CD8-positive, alpha-beta memory T cell (primary cell): ENCODE measurements at regions not wholly inside any gene's neighbourhood (a gene's known extent, or its start where the extent isn't known, plus 50 kb on each side); places are given as distances from the start of the nearest gene placed in this dataset.
A peak's percentile ranks its signal among the peaks of the same experiment; 100 is the strongest.

Experiments used
- CTCF ChIA-PET: fragments of 350-600 bp; sonication (Branson Sonifier 250); formaldehyde crosslinking; loops from one replicate; lab custom pipeline; 2021; ENCODE audit warnings: antibody characterized with exemption; lab: Charles Lee
- POLR2A ChIA-PET: fragments of 350-600 bp; sonication (Branson Sonifier 250); formaldehyde crosslinking; loops from one replicate; lab custom pipeline; 2021; ENCODE audit warnings: antibody characterized with exemption; lab: Charles Lee
- DNase-seq, 5 donors: peaks; one replicate each; pipeline versions ENCODE4 v3.0.0 to v3.0.0-alpha.2; 2020 to 2022; ENCODE audit warnings: mixed read lengths in 1 of 5
- H3K27ac ChIP-seq: one replicate; pipeline ENCODE4 v1.7.0; 2013; ENCODE audit warnings: low read depth, mild to moderate bottlenecking, low read length, moderate library complexity
- H3K27me3 ChIP-seq: 2 replicates; pipeline ENCODE4 v1.7.0; 2013; ENCODE audit warnings: low read length, mild to moderate bottlenecking; ENCODE audit not compliant: insufficient read depth, poor library complexity, severe bottlenecking
- H3K36me3 ChIP-seq: 2 replicates; pipeline ENCODE4 v1.7.0; 2013; ENCODE audit warnings: mild to moderate bottlenecking, low read length, moderate library complexity; ENCODE audit not compliant: insufficient read depth
- H3K4me1 ChIP-seq: 2 replicates; pipeline ENCODE4 v1.7.0; 2013; ENCODE audit warnings: mild to moderate bottlenecking, low read length, moderate library complexity; ENCODE audit not compliant: insufficient read depth
- H3K4me3 ChIP-seq: 2 replicates; pipeline ENCODE4 v1.7.0; 2013; ENCODE audit warnings: mild to moderate bottlenecking, low read length
- H3K9me3 ChIP-seq: 2 replicates; pipeline ENCODE4 v1.7.0; 2013; ENCODE audit warnings: mild to moderate bottlenecking, low read length
- H3K27ac Mint-ChIP-seq, 8 donors: one replicate each; pipeline ENCODE4 v1.8.0; 2020 to 2021; ENCODE audit warnings: mixed read lengths in 8 of 8, mild to moderate bottlenecking in 6 of 8, inconsistent platforms in 3 of 8, moderate library complexity in 3 of 8
- H3K27me3 Mint-ChIP-seq, 2 donors: one replicate each; pipeline ENCODE4 v1.8.0; 2020 to 2021; ENCODE audit warnings: mixed read lengths in 2 of 2, mild to moderate bottlenecking in 1 of 2, moderate library complexity in 1 of 2
- H3K36me3 Mint-ChIP-seq, 3 donors: one replicate each; pipeline ENCODE4 v1.8.0; 2020 to 2021; ENCODE audit warnings: mixed read lengths in 3 of 3, inconsistent platforms in 1 of 3, mild to moderate bottlenecking in 1 of 3
- H3K4me1 Mint-ChIP-seq, 3 donors: one replicate each; pipeline ENCODE4 v1.8.0; 2020 to 2021; ENCODE audit warnings: mixed read lengths in 3 of 3, inconsistent platforms in 1 of 3, mild to moderate bottlenecking in 1 of 3
- H3K4me3 Mint-ChIP-seq, 7 donors: one replicate each; pipeline ENCODE4 v1.8.0; 2020 to 2021; ENCODE audit warnings: mixed read lengths in 7 of 7, mild to moderate bottlenecking in 6 of 7, moderate library complexity in 4 of 7, inconsistent platforms in 2 of 7
- H3K9me3 Mint-ChIP-seq, 5 donors: one replicate each; pipeline ENCODE4 v1.8.0; 2020 to 2022; ENCODE audit warnings: mixed read lengths in 5 of 5, mild to moderate bottlenecking in 3 of 5, moderate library complexity in 2 of 5, inconsistent platforms in 1 of 5

DNA sequence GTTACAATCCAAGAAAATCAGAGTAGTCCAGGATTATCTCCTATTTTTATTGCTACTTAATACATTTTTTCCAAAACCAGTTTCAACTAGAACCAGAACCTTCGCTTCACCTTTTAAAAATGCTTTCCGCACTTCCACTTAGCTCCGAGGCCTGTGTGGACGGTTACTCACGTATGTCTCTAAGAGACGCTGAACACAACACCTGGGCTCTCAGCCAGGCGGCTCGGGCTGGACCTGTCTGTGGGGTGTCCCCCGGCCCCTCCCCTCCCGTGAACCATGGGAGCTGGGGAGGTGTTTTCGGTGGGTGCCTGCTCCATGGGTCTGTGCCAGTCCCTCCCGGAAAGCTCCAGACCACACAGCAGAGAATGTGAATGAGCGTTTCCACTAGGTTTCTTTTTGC, 223.8 kb downstream of the GLI2 start:
- Histone ChIP-seq H3K27me3 (no peaks in the 10 kb centered on the region), H3K4me1 (no peaks in the 10 kb centered on the region), H3K36me3 (no peaks in the 10 kb centered on the region), H3K27ac (no peak overlapping the region), H3K9me3 (no peaks in the 10 kb centered on the region), H3K4me3 (no peak overlapping the region)
- no peak overlapping the region for H3K4me3 Mint-ChIP-seq
- ChIA-PET POLR2A (no interaction called here), CTCF (interaction anchor here (1.3 kb wide), 1 partner anchor 16 kb away, joined by 3 read pairs; no protein-coding TSS in a partner anchor)
- H3K36me3 Mint-ChIP-seq, result no peaks in the 10 kb centered on the region
- no peaks in the 10 kb centered on the region for H3K4me1 Mint-ChIP-seq
- DNase-seq, result no peak
- H3K27ac Mint-ChIP-seq, result no peak overlapping the region
- H3K27me3 Mint-ChIP-seq, result no peaks in the 10 kb centered on the region
- H3K9me3 Mint-ChIP-seq, result no peaks in the 10 kb centered on the region

DNA sequence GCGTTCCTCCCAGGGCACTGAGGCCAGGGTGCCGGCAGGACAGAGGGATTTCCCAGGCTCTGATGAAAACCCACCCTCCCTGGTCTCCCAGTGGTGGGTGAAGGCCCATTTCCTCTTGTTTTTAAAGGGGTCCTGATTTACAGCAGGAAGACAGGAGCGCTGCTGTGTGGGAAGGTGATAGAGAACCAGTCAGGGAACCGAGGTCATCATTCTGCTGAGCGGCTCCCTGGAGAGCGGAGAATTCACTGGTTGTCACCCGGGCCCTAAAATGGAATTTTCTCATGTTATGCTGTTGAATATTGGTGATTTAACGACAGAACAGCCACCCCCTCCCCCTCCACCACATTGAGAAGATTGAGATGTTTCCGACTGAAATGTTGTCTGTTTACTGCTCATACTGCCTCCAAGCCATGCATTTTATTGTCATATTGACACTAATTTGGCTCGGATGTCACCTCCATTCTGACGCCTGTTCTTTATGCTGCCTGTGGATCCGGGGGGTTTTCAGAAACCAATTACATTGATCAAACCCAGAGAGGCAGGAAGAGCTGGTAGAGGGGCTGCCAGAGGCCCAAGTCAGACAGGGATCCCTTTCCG, 225.2 kb downstream of the GLI2 start:
- Histone ChIP-seq H3K4me3 (no peak overlapping the region), H3K27ac (no peak overlapping the region), H3K4me1 (no peaks in the 10 kb centered on the region), H3K9me3 (no peaks in the 10 kb centered on the region), H3K27me3 (no peaks in the 10 kb centered on the region), H3K36me3 (no peaks in the 10 kb centered on the region)
- no peak for DNase-seq
- H3K27me3 Mint-ChIP-seq, result no peaks in the 10 kb centered on the region
- peak overlapping the region in 1 of 8 donors; percentile 29 for H3K27ac Mint-ChIP-seq
- POLR2A ChIA-PET, result no interaction called here
- H3K4me1 Mint-ChIP-seq, result no peaks in the 10 kb centered on the region
- CTCF ChIA-PET, result no interaction called here
- H3K9me3 Mint-ChIP-seq, result no peaks in the 10 kb centered on the region
- no peaks in the 10 kb centered on the region for H3K36me3 Mint-ChIP-seq
- H3K4me3 Mint-ChIP-seq, result no peak overlapping the region

DNA sequence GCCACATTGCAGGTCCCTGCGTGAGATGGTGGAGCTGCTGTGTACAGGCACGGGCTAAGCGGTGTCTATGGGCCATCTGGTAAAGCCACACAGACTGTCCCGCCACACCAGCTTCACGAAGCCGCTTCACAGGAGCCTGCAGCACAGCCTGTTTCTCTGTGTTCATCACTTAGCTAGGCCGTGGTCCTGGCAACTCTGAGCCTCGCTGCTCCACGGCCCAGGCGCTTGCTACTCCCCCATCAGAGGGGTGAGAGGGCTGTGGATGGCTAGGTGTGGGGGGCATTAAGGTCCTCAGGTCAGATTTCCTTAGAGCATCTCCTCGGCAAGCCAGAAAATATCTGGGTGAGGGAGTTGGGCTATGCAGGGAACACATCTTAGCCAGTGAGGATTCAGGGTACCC, 225.7 kb downstream of the GLI2 start:
- no peak overlapping the region for H3K27ac Mint-ChIP-seq
- H3K27me3 ChIP-seq, result no peaks in the 10 kb centered on the region
- H3K4me3 Mint-ChIP-seq, result no peak overlapping the region
- no peaks in the 10 kb centered on the region for H3K4me1 Mint-ChIP-seq
- no peak overlapping the region for H3K4me3 ChIP-seq
- CTCF ChIA-PET, result no interaction called here
- POLR2A ChIA-PET, result no interaction called here
- H3K36me3 ChIP-seq, result no peaks in the 10 kb centered on the region
- no peaks in the 10 kb centered on the region for H3K9me3 Mint-ChIP-seq
- H3K36me3 Mint-ChIP-seq, result no peaks in the 10 kb centered on the region
- no peak overlapping the region for H3K27ac ChIP-seq
- H3K9me3 ChIP-seq, result no peaks in the 10 kb centered on the region
- DNase-seq, result no peak
- no peaks in the 10 kb centered on the region for H3K27me3 Mint-ChIP-seq
- no peaks in the 10 kb centered on the region for H3K4me1 ChIP-seq

DNA sequence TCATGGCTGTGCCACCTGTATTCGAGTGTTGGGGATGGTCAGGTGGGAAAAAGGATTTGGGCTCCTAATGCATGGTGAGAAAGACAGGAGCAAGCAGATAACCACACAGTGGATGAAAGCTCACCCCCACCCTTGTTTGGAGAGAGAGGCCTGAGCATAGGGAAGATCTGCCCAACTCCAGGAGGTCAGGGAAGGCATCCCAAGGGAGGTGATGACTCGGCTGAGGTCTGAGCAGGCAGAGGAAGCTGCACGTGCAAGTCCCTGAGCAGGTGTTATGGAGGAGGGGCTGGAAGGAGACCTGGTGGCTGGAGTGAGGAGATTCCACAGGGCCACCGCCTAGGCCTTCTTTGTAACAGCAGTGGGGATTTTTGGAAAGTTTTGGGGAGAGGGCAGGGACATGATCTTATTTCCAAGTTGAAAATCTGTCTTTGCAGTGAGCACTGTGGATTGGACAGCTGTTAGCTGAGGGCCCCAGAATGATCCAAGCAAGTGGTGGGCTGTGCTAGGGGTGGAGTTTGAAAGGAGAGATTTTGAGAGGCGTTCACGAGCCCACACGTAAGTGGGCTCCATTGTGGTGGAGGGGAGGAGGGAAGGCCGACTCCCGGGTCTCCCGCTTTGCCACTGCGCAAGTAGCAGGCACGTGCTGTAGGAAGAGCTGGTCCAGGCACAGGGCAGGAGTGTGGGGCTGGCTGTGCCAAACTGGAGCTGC, 228.5 kb downstream of the GLI2 start:
- POLR2A ChIA-PET, result no interaction called here

DNA sequence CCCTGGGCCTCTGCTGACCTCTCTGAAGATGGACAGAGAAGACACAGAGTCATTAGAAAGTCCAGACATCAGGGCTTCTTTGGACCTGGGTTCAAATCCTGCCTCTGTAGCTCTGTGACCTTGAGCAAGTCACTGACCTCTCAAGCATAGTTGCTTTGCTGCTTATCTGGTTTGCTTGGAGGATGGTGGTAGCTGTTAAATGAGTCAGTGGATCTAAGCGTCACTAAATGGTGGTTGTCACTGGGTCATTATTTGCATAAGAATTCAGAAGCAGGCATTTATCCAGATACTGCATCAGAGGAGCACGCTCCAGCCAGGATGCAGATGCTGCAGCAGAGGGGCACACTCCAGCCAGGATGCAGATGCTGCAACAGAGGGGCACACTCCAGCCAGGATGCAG, 229.2 kb downstream of the GLI2 start:
- CTCF ChIA-PET, result no interaction called here
- POLR2A ChIA-PET, result no interaction called here
- Mint-ChIP-seq H3K27ac (no peak overlapping the region), H3K27me3 (peaks cover 0 to 1% of the 10 kb centered on the region in 2 donors), H3K9me3 (no peaks in the 10 kb centered on the region), H3K4me3 (no peak overlapping the region), H3K4me1 (no peaks in the 10 kb centered on the region), H3K36me3 (no peaks in the 10 kb centered on the region)
- H3K27ac ChIP-seq, result no peak overlapping the region
- H3K4me1 ChIP-seq, result no peaks in the 10 kb centered on the region
- no peaks in the 10 kb centered on the region for H3K36me3 ChIP-seq
- DNase-seq, result no peak
- H3K9me3 ChIP-seq, result no peaks in the 10 kb centered on the region
- H3K4me3 ChIP-seq, result no peak overlapping the region
- no peaks in the 10 kb centered on the region for H3K27me3 ChIP-seq

More for the DNA sequence above, 228.5 kb downstream of the GLI2 start:
- Histone ChIP-seq H3K36me3 (no peaks in the 10 kb centered on the region), H3K27me3 (no peaks in the 10 kb centered on the region), H3K27ac (no peak overlapping the region), H3K4me3 (no peak overlapping the region), H3K9me3 (no peaks in the 10 kb centered on the region), H3K4me1 (no peaks in the 10 kb centered on the region)
- CTCF ChIA-PET, result no interaction called here
- Mint-ChIP-seq H3K4me1 (no peaks in the 10 kb centered on the region), H3K36me3 (no peaks in the 10 kb centered on the region), H3K4me3 (no peak overlapping the region), H3K27ac (no peak overlapping the region), H3K9me3 (no peaks in the 10 kb centered on the region), H3K27me3 (no peaks in the 10 kb centered on the region)
- DNase-seq, result no peak

DNA sequence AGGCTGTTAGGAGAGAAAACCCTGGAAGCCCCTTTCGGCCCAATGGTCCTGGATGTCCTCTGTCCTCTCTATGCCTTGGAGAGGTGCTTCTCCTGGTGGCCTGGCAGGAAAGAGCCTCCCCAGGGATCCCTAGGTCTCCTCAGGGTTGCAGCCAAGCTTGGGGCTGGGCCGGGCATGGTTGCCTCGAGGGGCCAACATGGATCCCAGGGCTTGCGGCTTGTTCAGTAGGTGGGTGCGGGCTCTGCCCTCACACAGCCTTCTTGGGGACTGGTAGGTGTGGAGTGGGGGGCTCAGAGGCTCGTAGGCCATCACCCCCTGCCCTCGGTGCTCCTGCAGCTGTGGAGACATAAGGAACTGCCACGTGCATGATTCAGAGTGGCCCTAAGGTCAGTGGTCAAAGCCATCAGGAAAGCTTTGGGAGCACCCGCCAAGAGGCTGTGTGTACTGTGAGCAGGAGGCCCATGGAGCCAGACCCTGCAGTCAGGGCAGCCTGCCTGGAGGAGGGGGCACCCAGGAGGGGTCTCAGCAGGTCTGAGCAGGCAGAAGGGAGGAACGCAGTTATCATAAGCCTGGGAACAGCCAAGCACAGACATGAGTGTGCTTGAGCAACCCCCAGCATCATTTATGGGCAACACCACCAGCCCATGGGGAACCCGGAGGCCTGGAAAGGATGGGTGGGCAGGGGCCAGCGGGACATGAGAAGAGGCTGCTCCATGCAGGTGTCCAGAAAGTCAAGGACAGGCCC, 231.0 kb downstream of the GLI2 start:
- Histone ChIP-seq H3K9me3 (no peaks in the 10 kb centered on the region), H3K27me3 (no peaks in the 10 kb centered on the region), H3K4me3 (no peak overlapping the region), H3K4me1 (no peaks in the 10 kb centered on the region), H3K27ac (no peak overlapping the region), H3K36me3 (no peaks in the 10 kb centered on the region)
- peaks cover 0 to 2% of the 10 kb centered on the region in 2 donors for H3K27me3 Mint-ChIP-seq
- H3K4me1 Mint-ChIP-seq, result no peaks in the 10 kb centered on the region
- no peak overlapping the region for H3K4me3 Mint-ChIP-seq
- no peaks in the 10 kb centered on the region for H3K9me3 Mint-ChIP-seq
- DNase-seq, result no peak
- ChIA-PET CTCF (no interaction called here), POLR2A (no interaction called here)
- H3K27ac Mint-ChIP-seq, result no peak overlapping the region
- H3K36me3 Mint-ChIP-seq, result no peaks in the 10 kb centered on the region

DNA sequence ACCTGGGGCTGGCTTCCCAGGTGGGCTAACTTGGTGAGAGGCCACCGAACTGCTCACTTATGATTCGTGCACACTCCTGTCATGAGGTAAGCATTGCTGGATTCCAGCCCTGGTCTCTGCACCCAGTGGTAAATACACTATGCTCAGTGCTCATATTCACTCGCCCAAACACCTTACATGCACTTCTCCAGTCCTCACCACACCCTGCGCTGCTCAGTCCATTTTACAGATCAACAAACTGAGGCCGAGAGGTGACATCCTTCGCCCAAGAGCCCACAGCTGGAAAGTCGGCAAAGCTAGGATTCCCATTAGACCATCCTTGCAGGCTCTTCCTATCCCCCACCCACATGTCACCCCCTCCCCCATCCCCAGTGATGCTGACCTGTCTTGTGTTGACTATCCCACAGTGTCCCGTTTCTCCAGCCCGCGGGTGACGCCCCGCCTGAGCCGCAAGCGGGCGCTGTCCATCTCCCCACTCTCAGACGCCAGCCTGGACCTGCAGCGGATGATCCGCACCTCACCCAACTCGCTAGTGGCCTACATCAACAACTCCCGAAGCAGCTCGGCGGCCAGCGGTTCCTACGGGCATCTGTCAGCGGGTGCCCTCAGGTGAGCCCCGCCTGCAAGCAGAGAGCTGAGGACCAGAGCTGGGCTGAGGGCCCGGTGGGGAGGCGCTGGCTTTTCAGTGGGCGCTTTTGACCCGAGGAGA, 232.8 kb downstream of the GLI2 start:
- ChIA-PET POLR2A (no interaction called here), CTCF (no interaction called here)
- H3K4me1 ChIP-seq, result no peaks in the 10 kb centered on the region
- Mint-ChIP-seq H3K4me3 (no peak overlapping the region), H3K36me3 (no peaks in the 10 kb centered on the region), H3K27me3 (peaks cover 0 to 2% of the 10 kb centered on the region in 2 donors), H3K9me3 (no peaks in the 10 kb centered on the region), H3K4me1 (no peaks in the 10 kb centered on the region), H3K27ac (no peak overlapping the region)
- H3K27ac ChIP-seq, result no peak overlapping the region
- H3K4me3 ChIP-seq, result no peak overlapping the region
- H3K36me3 ChIP-seq, result no peaks in the 10 kb centered on the region
- H3K9me3 ChIP-seq, result no peaks in the 10 kb centered on the region
- no peaks in the 10 kb centered on the region for H3K27me3 ChIP-seq
- no peak for DNase-seq
